ENCODE measurements at regions not wholly inside any gene's neighbourhood (a gene's known extent, or its start where the extent isn't known, plus 50 kb on each side); places are given as distances from the start of the nearest gene placed in this dataset.

DNA sequence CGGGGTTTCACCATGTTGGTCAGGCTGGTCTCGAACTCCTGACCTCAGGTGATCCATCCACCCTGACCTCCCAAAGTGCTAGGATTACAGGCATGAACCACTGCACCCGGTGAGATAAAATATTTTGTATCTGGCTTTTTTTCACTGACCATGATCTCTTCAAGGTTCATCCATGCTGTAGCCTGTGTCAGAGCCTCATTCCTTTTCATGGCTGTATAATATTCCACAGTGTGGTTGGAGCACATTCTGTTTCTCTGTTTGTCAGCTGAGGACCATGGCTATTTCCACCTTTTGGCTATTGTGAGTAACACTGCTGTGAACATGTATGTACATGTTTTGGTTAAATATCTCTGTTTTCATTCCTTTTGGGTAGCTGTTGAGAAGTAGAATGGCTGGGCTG, 169.2 kb downstream of the SHOX start:
- TF ChIP-seq TARDBP (IDR thresholded peaks at IDR 0.05) (no peak), SUZ12 (IDR thresholded peaks at IDR 0.05) (no peak), FOXM1 (IDR thresholded peaks at IDR 0.05; ENCODE audit: borderline replicate concordance) (no peak), ELF4 (IDR thresholded peaks at IDR 0.05) (no peak), ARNT (IDR thresholded peaks at IDR 0.05) (no peak), PKNOX1 (IDR thresholded peaks at IDR 0.05) (no peak), SP1 (IDR thresholded peaks at IDR 0.05) (no peak), BHLHE40 (IDR thresholded peaks at IDR 0.05; ENCODE audit: borderline replicate concordance) (no peak), L3MBTL2 (conservative IDR thresholded peaks at IDR 0.05) (no peak), FOXK2 (IDR thresholded peaks at IDR 0.05) (no peak), HDGF (IDR thresholded peaks at IDR 0.05; ENCODE audit: borderline replicate concordance) (no peak), FOXA1 (IDR thresholded peaks at IDR 0.05) (no peak), LEF1 (IDR thresholded peaks at IDR 0.05; ENCODE audit: borderline replicate concordance) (no peak), CTBP1 (IDR thresholded peaks at IDR 0.05; ENCODE audit: borderline replicate concordance) (no peak)
